CD14-positive monocyte (primary cell): ENCODE measurements at regions not wholly inside any gene's neighbourhood (a gene's known extent, or its start where the extent isn't known, plus 50 kb on each side); places are given as distances from the start of the nearest gene placed in this dataset.

Source experiments
- DNase-seq, 3 donors: peaks; one replicate each; pipeline ENCODE4 v3.0.0-alpha.2; 2011 to 2022
- H2AFZ ChIP-seq: 2 replicates; pipeline ENCODE4 v1.6.0; 2012; ENCODE audit warnings: mild to moderate bottlenecking, low read depth, low read length, inconsistent platforms; ENCODE audit not compliant: insufficient read depth, poor library complexity, severe bottlenecking
- H3K27ac ChIP-seq, 2 donors: 1 replicate in 1 of 2; 2 replicates in 1 of 2; pipeline ENCODE4 v1.5.1; 2012 to 2013; ENCODE audit warnings: low read length in 2 of 2, control low read depth in 1 of 2, inconsistent platforms in 1 of 2, low read depth in 1 of 2, mild to moderate bottlenecking in 1 of 2
- H3K27me3 ChIP-seq, 2 donors: one replicate each; pipeline versions ENCODE4 v1.6.0 to v1.6.1; 2011 to 2013; ENCODE audit warnings: low read length in 2 of 2; ENCODE audit not compliant: control insufficient read depth in 2 of 2, insufficient read depth in 2 of 2
- H3K36me3 ChIP-seq, 2 donors: replicated peaks in 1 of 2; 1 replicate in 1 of 2; 2 replicates in 1 of 2; pipeline versions ENCODE4 v1.5.1 to v1.6.1; 2012 to 2013; ENCODE audit warnings: low read length in 2 of 2, control low read depth in 1 of 2, inconsistent platforms in 1 of 2, mild to moderate bottlenecking in 1 of 2; ENCODE audit not compliant: insufficient read depth in 2 of 2, control insufficient read depth in 1 of 2
- H3K4me1 ChIP-seq, 2 donors: 1 replicate in 1 of 2; 2 replicates in 1 of 2; pipeline versions ENCODE4 v1.5.1 to v1.6.1; 2012 to 2013; ENCODE audit warnings: low read length in 2 of 2, control low read depth in 1 of 2, inconsistent platforms in 1 of 2, mild to moderate bottlenecking in 1 of 2, moderate library complexity in 1 of 2; ENCODE audit not compliant: insufficient read depth in 2 of 2, control insufficient read depth in 1 of 2
- H3K4me2 ChIP-seq: replicated peaks from 2 replicates; pipeline ENCODE3; 2012; ENCODE audit warnings: low read length, moderate library complexity, mild to moderate bottlenecking; ENCODE audit not compliant: poor library complexity, severe bottlenecking; ENCODE audit errors: extremely low read depth
- H3K4me3 ChIP-seq, 3 experiments: fragments of 200-600 bp in 1 of 3; sonication (generic) in 1 of 3; replicated peaks in 1 of 3; 1 replicate in 2 of 3; 2 replicates in 1 of 3; pipeline ENCODE4 v1.5.1; 2011 to 2013; ENCODE audit warnings: low read length in 3 of 3, mild to moderate bottlenecking in 3 of 3, control low read depth in 2 of 3, low read depth in 2 of 3, inconsistent platforms in 1 of 3, moderate library complexity in 1 of 3
- H3K79me2 ChIP-seq: 2 replicates; pipeline ENCODE4 v1.6.0; 2012; ENCODE audit warnings: mild to moderate bottlenecking, control low read depth, inconsistent platforms, low read length, moderate library complexity; ENCODE audit not compliant: insufficient read depth
- H3K9ac ChIP-seq: 2 replicates; pipeline ENCODE4 v1.6.0; 2017; ENCODE audit warnings: low read length, mild to moderate bottlenecking; ENCODE audit not compliant: insufficient read depth, poor library complexity, severe bottlenecking
- H3K9me3 ChIP-seq, 2 donors: replicated peaks in 1 of 2; 1 replicate in 1 of 2; 2 replicates in 1 of 2; pipeline versions ENCODE4 v1.5.1 to v1.6.1; 2012 to 2013; ENCODE audit warnings: low read length in 2 of 2, control low read depth in 1 of 2; ENCODE audit not compliant: control insufficient read depth in 1 of 2, insufficient read depth in 1 of 2
- H4K20me1 ChIP-seq: 2 replicates; pipeline ENCODE4 v1.6.0; 2012; ENCODE audit warnings: mild to moderate bottlenecking, low read length, control low read depth, moderate library complexity; ENCODE audit not compliant: insufficient read depth
- H3K27ac Mint-ChIP-seq, 7 donors: one replicate each; pipeline ENCODE4 v1.8.0; 2020; ENCODE audit warnings: mild to moderate bottlenecking in 7 of 7, mixed read lengths in 7 of 7, moderate library complexity in 6 of 7, inconsistent platforms in 2 of 7
- H3K27me3 Mint-ChIP-seq, 3 donors: one replicate each; pipeline ENCODE4 v1.8.0; 2021 to 2022; ENCODE audit warnings: low read depth in 3 of 3, mild to moderate bottlenecking in 3 of 3, mixed read lengths in 3 of 3, moderate library complexity in 3 of 3, inconsistent platforms in 1 of 3
- H3K36me3 Mint-ChIP-seq, 2 donors: one replicate each; pipeline ENCODE4 v1.8.0; 2020; ENCODE audit warnings: mixed read lengths in 2 of 2, inconsistent platforms in 1 of 2, mild to moderate bottlenecking in 1 of 2
- H3K4me1 Mint-ChIP-seq: one replicate; pipeline ENCODE4 v1.8.0; 2020; ENCODE audit warnings: mild to moderate bottlenecking, mixed read lengths
- H3K4me3 Mint-ChIP-seq, 2 donors: one replicate each; pipeline ENCODE4 v1.8.0; 2020; ENCODE audit warnings: mild to moderate bottlenecking in 2 of 2, mixed read lengths in 2 of 2, moderate library complexity in 1 of 2
- H3K9me3 Mint-ChIP-seq, 7 donors: one replicate each; pipeline ENCODE4 v1.8.0; 2020 to 2022; ENCODE audit warnings: mixed read lengths in 7 of 7, mild to moderate bottlenecking in 6 of 7, moderate library complexity in 6 of 7, inconsistent platforms in 2 of 7
- WGBS: methylation state at CpG from one replicate; pipeline ENCODE4 v1.1.5; 2013; ENCODE audit warnings: missing lambda C conversion rate; ENCODE audit not compliant: insufficient coverage; 5-methylcytosine and 5-hydroxymethylcytosine counted together
- intact Hi-C, 2 donors: fragments of 100-400 bp; cut with micrococcal nuclease; formaldehyde crosslinking; loops; one replicate each; pipeline versions ENCODE4 v1.15.0 to v1.15.1; 2023
- TF ChIP-seq, protein P1 (sequence below): fragments of 200-600 bp; IDR thresholded peaks from one replicate; pipeline ENCODE4 v1.8.0; 2022; ENCODE audit warnings: antibody characterized with exemption, mild to moderate bottlenecking

- Mint-ChIP-seq H3K27me3 (peaks cover 0 to 2% (median 0%) of the 10 kb centered on the region in 3 donors), H3K36me3 (no peaks in the 10 kb centered on the region), H3K4me3 (no peak overlapping the region), H3K4me1 (no peaks in the 10 kb centered on the region), H3K27ac (no peak overlapping the region), H3K9me3 (peaks cover 0 to 16% (median 6%) of the 10 kb centered on the region in 7 donors)
- Histone ChIP-seq H3K4me2 (no peak overlapping the region), H3K9me3 (peaks cover 0 to 3% of the 10 kb centered on the region in 2 donors), H2AFZ (no peak overlapping the region), H3K27ac (no peak overlapping the region), H3K4me3 (no peak overlapping the region), H3K4me1 (no peaks in the 10 kb centered on the region), H3K36me3 (no peaks in the 10 kb centered on the region), H4K20me1 (no peaks in the 10 kb centered on the region), H3K27me3 (no peaks in the 10 kb centered on the region), H3K9ac (no peak overlapping the region), H3K79me2 (no peaks in the 10 kb centered on the region)
- WGBS: no CpG with 5 or more reads among the region's 4 CpGs
- intact Hi-C loops: no loop called here
- DNase-seq: no peak
- TF ChIP-seq, protein P1, sequence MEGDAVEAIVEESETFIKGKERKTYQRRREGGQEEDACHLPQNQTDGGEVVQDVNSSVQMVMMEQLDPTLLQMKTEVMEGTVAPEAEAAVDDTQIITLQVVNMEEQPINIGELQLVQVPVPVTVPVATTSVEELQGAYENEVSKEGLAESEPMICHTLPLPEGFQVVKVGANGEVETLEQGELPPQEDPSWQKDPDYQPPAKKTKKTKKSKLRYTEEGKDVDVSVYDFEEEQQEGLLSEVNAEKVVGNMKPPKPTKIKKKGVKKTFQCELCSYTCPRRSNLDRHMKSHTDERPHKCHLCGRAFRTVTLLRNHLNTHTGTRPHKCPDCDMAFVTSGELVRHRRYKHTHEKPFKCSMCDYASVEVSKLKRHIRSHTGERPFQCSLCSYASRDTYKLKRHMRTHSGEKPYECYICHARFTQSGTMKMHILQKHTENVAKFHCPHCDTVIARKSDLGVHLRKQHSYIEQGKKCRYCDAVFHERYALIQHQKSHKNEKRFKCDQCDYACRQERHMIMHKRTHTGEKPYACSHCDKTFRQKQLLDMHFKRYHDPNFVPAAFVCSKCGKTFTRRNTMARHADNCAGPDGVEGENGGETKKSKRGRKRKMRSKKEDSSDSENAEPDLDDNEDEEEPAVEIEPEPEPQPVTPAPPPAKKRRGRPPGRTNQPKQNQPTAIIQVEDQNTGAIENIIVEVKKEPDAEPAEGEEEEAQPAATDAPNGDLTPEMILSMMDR: no peak
Observed at GRCh38 chr6:51057296-51057695, 238.6 kb downstream of the TFAP2B start.

GRCh38 chr6:51060262-51060762 is 241.6 kb downstream of the TFAP2B start:
- Histone ChIP-seq H3K4me1 (no peaks in the 10 kb centered on the region), H3K27ac (no peak overlapping the region), H3K79me2 (no peaks in the 10 kb centered on the region), H4K20me1 (no peaks in the 10 kb centered on the region), H3K27me3 (no peaks in the 10 kb centered on the region), H3K4me2 (no peak overlapping the region), H3K4me3 (no peak overlapping the region), H3K9ac (no peak overlapping the region), H2AFZ (no peak overlapping the region), H3K36me3 (no peaks in the 10 kb centered on the region), H3K9me3 (peaks cover 0 to 3% of the 10 kb centered on the region in 2 donors)
- no peak for DNase-seq
- 18% methylated on average over 2 of the region's 3 CpGs for WGBS
- peaks cover 0 to 3% (median 2%) of the 10 kb centered on the region in 3 donors for H3K27me3 Mint-ChIP-seq
- H3K36me3 Mint-ChIP-seq: no peaks in the 10 kb centered on the region
- TF ChIP-seq, protein P1: no peak
- no peak overlapping the region for H3K27ac Mint-ChIP-seq
- intact Hi-C loops: no loop called here
- no peak overlapping the region for H3K4me3 Mint-ChIP-seq
- peaks cover 0 to 12% (median 0%) of the 10 kb centered on the region in 7 donors for H3K9me3 Mint-ChIP-seq
- no peaks in the 10 kb centered on the region for H3K4me1 Mint-ChIP-seq
